GM23248 (cell line): ENCODE measurements at regions not wholly inside any gene's neighbourhood (a gene's known extent, or its start where the extent isn't known, plus 50 kb on each side); places are given as distances from the start of the nearest gene placed in this dataset.

Experiments
- DNase-seq: peaks from one replicate; pipeline ENCODE4 v3.0.0-alpha.2; 2015
- H2AFZ ChIP-seq: fragments of 200-600 bp; sonication (generic); 2 replicates; pipeline ENCODE4 v1.6.1; 2016; ENCODE audit warnings: antibody characterized with exemption
- H3F3A ChIP-seq: fragments of 200-600 bp; sonication (generic); 2 replicates; pipeline ENCODE4 v1.6.1; 2016; ENCODE audit warnings: mild to moderate bottlenecking, antibody characterized with exemption, mixed run types; ENCODE audit not compliant: insufficient read depth
- H3K27ac ChIP-seq: fragments of 200-600 bp; sonication (generic); 2 replicates; pipeline ENCODE4 v1.5.1; 2016; ENCODE audit warnings: mild to moderate bottlenecking
- H3K27me3 ChIP-seq: fragments of 200-600 bp; sonication (generic); replicated peaks from 2 replicates; pipeline ENCODE4 v1.6.1; 2016; ENCODE audit warnings: mild to moderate bottlenecking; ENCODE audit not compliant: insufficient read depth
- H3K36me3 ChIP-seq: fragments of 200-600 bp; sonication (generic); 2 replicates; pipeline ENCODE4 v1.6.1; 2016; ENCODE audit warnings: low read depth, mild to moderate bottlenecking
- H3K4me1 ChIP-seq: fragments of 200-600 bp; sonication (generic); 2 replicates; pipeline ENCODE4 v1.6.1; 2016; ENCODE audit warnings: mild to moderate bottlenecking; ENCODE audit not compliant: insufficient read depth
- H3K4me2 ChIP-seq: fragments of 200-600 bp; sonication (generic); one replicate; pipeline ENCODE4 v1.6.1; 2016; ENCODE audit warnings: mild to moderate bottlenecking; ENCODE audit not compliant: unreplicated experiment
- H3K4me3 ChIP-seq: fragments of 200-600 bp; sonication (generic); 2 replicates; pipeline ENCODE4 v1.5.1; 2016; ENCODE audit warnings: mild to moderate bottlenecking
- H3K79me2 ChIP-seq: fragments of 200-600 bp; sonication (generic); 2 replicates; pipeline ENCODE4 v1.6.1; 2016; ENCODE audit warnings: mild to moderate bottlenecking; ENCODE audit not compliant: insufficient read depth
- H3K9ac ChIP-seq: fragments of 200-600 bp; sonication (generic); 2 replicates; pipeline ENCODE4 v1.6.1; 2016; ENCODE audit warnings: mild to moderate bottlenecking
- H3K9me2 ChIP-seq: fragments of 200-600 bp; sonication (generic); 2 replicates; pipeline ENCODE4 v1.6.1; 2016; ENCODE audit warnings: mixed run types, mild to moderate bottlenecking, moderate library complexity; ENCODE audit not compliant: insufficient read depth
- H3K9me3 ChIP-seq: fragments of 200-600 bp; sonication (generic); one replicate; pipeline ENCODE4 v1.6.1; 2017; ENCODE audit warnings: low read depth
- H4K20me1 ChIP-seq: fragments of 200-600 bp; sonication (generic); 2 replicates; pipeline ENCODE4 v1.6.0; 2016; ENCODE audit not compliant: insufficient read depth
- EZH2 ChIP-seq: fragments of 200-600 bp; sonication (generic); IDR thresholded peaks from 2 replicates; pipeline ENCODE4 v1.6.1; 2018; ENCODE audit warnings: antibody characterized with exemption, mild to moderate bottlenecking; ENCODE audit not compliant: insufficient read depth, poor library complexity, severe bottlenecking
- EZH2phosphoT487 ChIP-seq: fragments of 200-600 bp; sonication (generic); IDR thresholded peaks from 2 replicates; pipeline ENCODE4 v1.6.1; 2018; ENCODE audit warnings: antibody characterized with exemption, moderate library complexity, mild to moderate bottlenecking, low read depth; ENCODE audit not compliant: insufficient read depth
- WGBS, 2 experiments: methylation state at CpG; one replicate each; pipeline ENCODE4 v1.1.6; 2015 to 2017; ENCODE audit warnings: low lambda C conversion rate in 2 of 2, low coverage in 1 of 2; ENCODE audit errors: missing lambda C conversion rate in 2 of 2; 5-methylcytosine and 5-hydroxymethylcytosine counted together
- in situ Hi-C: fragments of 300-500 bp; cut with MboI; formaldehyde crosslinking; loops from 2 replicates; pipeline ENCODE4 v1.15.0; 2020

- peak; percentile 57 for DNase-seq
- Histone ChIP-seq H3K4me3 (peak overlapping the region; percentile 47), H2AFZ (peak overlapping the region; percentile 58), H3K9me2 (no peaks in the 10 kb centered on the region), H3K4me2 (peak overlapping the region; percentile 51), H3K27ac (no peak overlapping the region), H3K4me1 (no peaks in the 10 kb centered on the region), H3K79me2 (no peaks in the 10 kb centered on the region), H4K20me1 (no peaks in the 10 kb centered on the region), H3F3A (no peaks in the 10 kb centered on the region), H3K27me3 (no peaks in the 10 kb centered on the region), H3K36me3 (no peaks in the 10 kb centered on the region), H3K9me3 (no peaks in the 10 kb centered on the region), H3K9ac (no peak overlapping the region)
- TF ChIP-seq EZH2phosphoT487 (no peak), EZH2 (no peak)
- in situ Hi-C loops = loop anchor here (25.0 kb wide), 1 partner anchor 282 kb away; no protein-coding TSS in a partner anchor
- 2 to 18% methylated on average over 4 of the region's 4 CpGs for WGBS, 2 experiments
Observed at GRCh38 chr12:20194171-20194570, 174.2 kb upstream of the PDE3A start.

GRCh38 chr12:20196767-20197166, 171.6 kb upstream of the PDE3A start:
- H3K36me3 ChIP-seq = no peaks in the 10 kb centered on the region
- TF ChIP-seq EZH2 (no peak), EZH2phosphoT487 (no peak)
- H3K27ac ChIP-seq = no peak overlapping the region
- H3K9me3 ChIP-seq = no peaks in the 10 kb centered on the region
- no peak overlapping the region for H3K9ac ChIP-seq
- no peak overlapping the region for H3K4me2 ChIP-seq
- no peaks in the 10 kb centered on the region for H3K4me1 ChIP-seq
- H4K20me1 ChIP-seq = no peaks in the 10 kb centered on the region
- H2AFZ ChIP-seq = no peak overlapping the region
- no peaks in the 10 kb centered on the region for H3K9me2 ChIP-seq
- no peak overlapping the region for H3K4me3 ChIP-seq
- H3K79me2 ChIP-seq = no peaks in the 10 kb centered on the region
- in situ Hi-C loops = loop anchor here (25.0 kb wide), 1 partner anchor 284 kb away; no protein-coding TSS in a partner anchor
- WGBS, 2 experiments = 49 to 54% methylated on average over 4 of the region's 4 CpGs
- H3F3A ChIP-seq = no peaks in the 10 kb centered on the region
- no peaks in the 10 kb centered on the region for H3K27me3 ChIP-seq
- no peak for DNase-seq

GRCh38 chr12:20197411-20197810, 170.9 kb upstream of the PDE3A start:
- Histone ChIP-seq H3K4me2 (no peak overlapping the region), H3K9me3 (no peaks in the 10 kb centered on the region), H3K9ac (no peak overlapping the region), H3K79me2 (no peaks in the 10 kb centered on the region), H3K4me3 (no peak overlapping the region), H2AFZ (no peak overlapping the region), H4K20me1 (no peaks in the 10 kb centered on the region), H3K4me1 (no peaks in the 10 kb centered on the region), H3K27ac (no peak overlapping the region), H3K36me3 (no peaks in the 10 kb centered on the region), H3K27me3 (no peaks in the 10 kb centered on the region), H3K9me2 (no peaks in the 10 kb centered on the region), H3F3A (no peaks in the 10 kb centered on the region)
- TF ChIP-seq EZH2phosphoT487 (no peak), EZH2 (no peak)
- DNase-seq = no peak
- in situ Hi-C loops = loop anchor here (25.0 kb wide), 1 partner anchor 285 kb away; no protein-coding TSS in a partner anchor

- 47 to 53% methylated on average over 3 of the region's 3 CpGs for WGBS, 2 experiments
- H3K36me3 ChIP-seq = no peaks in the 10 kb centered on the region
- no peak overlapping the region for H2AFZ ChIP-seq
- H3K4me2 ChIP-seq = no peak overlapping the region
- no peaks in the 10 kb centered on the region for H3K79me2 ChIP-seq
- no peak for DNase-seq
- in situ Hi-C loops = loop anchor here (25.0 kb wide), 1 partner anchor 287 kb away; no protein-coding TSS in a partner anchor
- no peak overlapping the region for H3K4me3 ChIP-seq
- H3K27me3 ChIP-seq = no peaks in the 10 kb centered on the region
- H3K9me3 ChIP-seq = no peaks in the 10 kb centered on the region
- H3K9me2 ChIP-seq = no peaks in the 10 kb centered on the region
- no peak overlapping the region for H3K9ac ChIP-seq
- H3K4me1 ChIP-seq = no peaks in the 10 kb centered on the region
- no peaks in the 10 kb centered on the region for H3F3A ChIP-seq
- H3K27ac ChIP-seq = no peak overlapping the region
- H4K20me1 ChIP-seq = no peaks in the 10 kb centered on the region
- TF ChIP-seq EZH2 (no peak), EZH2phosphoT487 (no peak)
Observed at GRCh38 chr12:20199780-20200179, 168.6 kb upstream of the PDE3A start.

GRCh38 chr12:20201733-20202132, 166.6 kb upstream of the PDE3A start:
- Histone ChIP-seq H3K9ac (no peak overlapping the region), H3K9me2 (no peaks in the 10 kb centered on the region), H3K79me2 (no peaks in the 10 kb centered on the region), H3K9me3 (no peaks in the 10 kb centered on the region), H3K36me3 (no peaks in the 10 kb centered on the region), H3K4me3 (no peak overlapping the region), H3K4me1 (no peaks in the 10 kb centered on the region), H3K27me3 (no peaks in the 10 kb centered on the region), H3K4me2 (no peak overlapping the region), H3K27ac (no peak overlapping the region), H2AFZ (no peak overlapping the region), H3F3A (no peaks in the 10 kb centered on the region), H4K20me1 (no peaks in the 10 kb centered on the region)
- DNase-seq = no peak
- in situ Hi-C loops = no loop called here
- no peak for TF ChIP-seq EZH2
- no peak for TF ChIP-seq EZH2phosphoT487
